ENCODE measurements at regions not wholly inside any gene's neighbourhood (a gene's known extent, or its start where the extent isn't known, plus 50 kb on each side); places are given as distances from the start of the nearest gene placed in this dataset.
"Not testable (repeated sequence)": the region's sequence is repeated elsewhere in the genome, so short reads cannot be mapped to it uniquely, and the experiment has no call there.

DNA sequence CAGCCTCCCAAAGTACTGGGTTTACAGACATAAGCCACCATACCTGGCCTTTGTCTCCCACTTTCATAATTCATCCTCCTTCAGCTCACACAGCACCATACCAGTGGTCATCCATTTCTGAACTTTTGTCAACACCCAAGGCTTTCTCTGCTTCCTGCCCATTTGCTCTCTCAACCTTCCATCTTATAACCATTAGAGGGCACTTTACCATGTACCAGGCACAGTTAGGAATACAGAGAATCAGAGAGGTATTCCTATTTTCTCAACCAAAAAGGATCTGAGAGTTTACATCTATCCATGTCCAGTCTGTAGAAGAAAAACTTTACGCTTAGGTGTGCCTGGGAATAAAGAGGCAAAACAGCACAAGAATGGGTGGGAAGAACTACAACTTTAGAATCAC lies 397.6 kb downstream of the BUD13 start:
- DNase-seq (ENCODE audit: low read depth), result no peak

DNA sequence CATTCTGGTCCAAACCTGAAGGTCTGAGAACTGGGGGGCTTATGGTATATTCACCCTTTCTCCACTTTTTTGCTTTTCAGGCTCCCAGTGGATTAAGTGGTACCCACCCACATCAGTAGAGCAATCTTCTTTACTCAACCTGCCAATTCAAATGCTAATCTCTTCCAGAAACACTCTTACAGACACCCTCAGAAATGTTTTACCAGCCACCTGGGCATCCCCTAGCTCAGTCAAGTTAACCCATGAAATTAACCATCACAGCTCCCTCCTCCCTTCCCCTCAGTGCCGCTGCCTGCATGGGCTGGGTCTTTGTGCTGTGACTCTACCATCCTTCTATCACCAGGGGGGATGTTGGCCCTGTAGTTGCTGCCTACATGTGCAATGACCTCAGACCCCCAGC lies 398.7 kb downstream of the BUD13 start:
- DNase-seq (ENCODE audit: low read depth), result no peak

DNA sequence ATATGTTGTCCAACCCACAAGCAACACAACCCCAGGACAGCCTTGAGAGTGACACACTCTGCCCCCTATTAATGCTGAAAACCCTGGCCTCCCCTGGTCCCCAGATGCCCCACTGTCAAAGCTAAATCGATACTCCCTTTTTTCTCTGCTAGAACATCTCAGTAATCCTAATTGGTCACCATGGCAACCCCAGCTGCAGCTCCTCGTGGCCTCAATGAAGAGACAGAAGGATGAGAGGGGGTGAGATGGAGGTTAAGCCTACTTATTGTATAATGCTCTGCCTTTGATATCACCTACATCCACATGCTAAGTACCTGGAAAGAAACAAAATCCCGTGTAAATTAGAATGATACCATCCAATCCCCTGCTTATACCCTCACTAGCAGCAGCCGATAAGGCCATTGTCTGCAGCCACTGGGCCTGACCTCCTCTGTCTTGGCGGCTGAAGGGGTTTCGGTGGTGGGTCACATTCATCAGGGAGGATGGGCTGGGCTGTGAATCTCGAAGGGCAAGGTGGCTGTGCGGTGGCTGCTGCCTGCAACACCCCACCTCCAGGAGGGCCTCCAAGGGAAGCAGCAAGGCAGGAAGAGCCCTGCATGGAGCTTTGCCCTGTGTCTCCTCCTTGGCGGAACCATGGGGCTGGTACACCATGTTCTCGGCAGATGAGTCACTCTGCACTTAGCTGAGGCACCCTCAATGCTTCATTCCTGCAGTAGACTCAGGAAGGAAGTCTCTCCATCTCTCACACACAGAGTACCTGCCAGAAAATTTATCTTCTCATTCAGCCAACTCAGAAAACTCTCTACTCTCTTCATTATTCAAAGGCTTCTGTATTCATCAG lies 399.5 kb downstream of the BUD13 start:
- no peak for DNase-seq (ENCODE audit: low read depth)

DNA sequence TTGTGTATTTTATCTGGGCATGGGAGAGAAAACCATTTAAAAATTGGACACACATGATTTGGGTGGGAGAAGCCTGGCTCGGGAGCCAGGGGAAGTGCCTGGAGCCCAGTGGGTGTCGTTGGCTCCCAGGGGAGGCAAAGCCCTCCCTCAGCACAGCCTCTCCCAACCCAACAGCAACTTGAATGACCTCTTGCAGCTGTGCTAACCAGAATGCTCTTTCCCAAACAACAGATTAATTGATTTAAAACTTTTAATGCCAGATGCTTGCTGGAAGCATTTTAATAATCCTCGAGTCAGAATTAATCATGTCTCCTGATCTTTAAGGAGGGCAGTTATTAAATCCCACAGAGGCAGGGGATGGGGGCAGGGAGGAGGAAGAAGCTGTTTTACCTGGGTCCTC lies 401.6 kb downstream of the BUD13 start:
- no peak for DNase-seq (ENCODE audit: low read depth)

DNA sequence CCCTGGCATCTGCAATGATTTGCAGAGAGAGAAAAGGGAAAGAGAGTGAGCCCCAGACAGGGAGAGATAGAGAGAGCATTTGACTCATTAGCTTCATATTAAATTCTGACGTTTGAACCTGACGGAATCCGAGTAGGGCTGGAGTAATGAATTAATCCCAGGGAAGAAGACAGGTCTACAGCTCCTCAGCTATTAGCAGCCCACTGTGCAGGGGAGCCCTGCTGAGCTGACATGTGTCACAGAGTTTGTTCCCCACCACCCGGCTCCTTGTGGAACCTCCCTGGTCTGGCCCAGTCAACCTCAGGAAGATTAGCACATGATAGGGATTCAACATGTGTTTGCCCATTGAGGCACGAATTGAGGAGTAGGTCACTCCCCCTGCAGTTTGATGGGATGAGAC lies 404.0 kb downstream of the BUD13 start:
- no peak for DNase-seq (ENCODE audit: low read depth)

GRCh38 chr11:116366980-116367645 lies 405.7 kb downstream of the BUD13 start:
- DNase-seq (ENCODE audit: low read depth), result no peak

DNA sequence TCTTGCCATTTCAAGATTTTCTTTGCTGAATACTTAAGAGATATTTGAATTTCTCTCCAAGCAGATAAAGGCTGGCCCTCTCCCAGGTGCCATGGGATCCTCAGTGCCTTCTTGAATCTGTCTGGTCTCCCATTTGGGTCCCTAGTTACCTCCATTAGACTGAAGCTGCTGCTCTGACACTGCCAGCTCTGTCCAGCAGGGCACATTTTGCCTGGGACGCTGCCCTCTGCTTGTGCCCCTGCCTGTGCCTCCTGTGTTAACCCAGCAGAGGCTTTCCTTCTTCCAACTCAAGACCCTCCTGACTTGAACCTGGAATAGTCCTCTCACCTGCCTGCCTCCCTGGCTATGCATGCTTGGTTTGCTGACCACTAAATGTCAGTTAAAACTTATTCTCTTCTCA lies 406.3 kb downstream of the BUD13 start:
- DNase-seq (ENCODE audit: low read depth), result no peak

DNA sequence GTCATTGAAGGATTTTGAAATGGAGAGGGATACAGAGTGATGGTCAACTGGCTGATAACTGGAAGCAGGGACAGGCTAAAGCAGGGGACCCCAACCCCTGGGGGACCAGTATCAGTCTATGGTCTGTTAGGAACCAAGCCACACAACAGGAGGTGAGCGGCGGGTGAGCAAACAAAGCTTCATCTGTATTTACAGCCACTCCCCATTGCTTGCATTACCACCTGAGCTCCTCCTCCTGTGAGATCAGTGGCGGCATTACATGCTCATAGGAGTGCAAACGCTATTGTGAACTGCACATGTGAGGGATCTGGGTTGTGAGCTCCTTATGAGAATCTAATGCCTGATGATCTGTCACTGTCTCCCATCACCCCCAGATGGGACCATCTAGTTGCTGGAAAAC lies 407.9 kb downstream of the BUD13 start:
- not testable (repeated sequence) for DNase-seq (ENCODE audit: low read depth)

DNA sequence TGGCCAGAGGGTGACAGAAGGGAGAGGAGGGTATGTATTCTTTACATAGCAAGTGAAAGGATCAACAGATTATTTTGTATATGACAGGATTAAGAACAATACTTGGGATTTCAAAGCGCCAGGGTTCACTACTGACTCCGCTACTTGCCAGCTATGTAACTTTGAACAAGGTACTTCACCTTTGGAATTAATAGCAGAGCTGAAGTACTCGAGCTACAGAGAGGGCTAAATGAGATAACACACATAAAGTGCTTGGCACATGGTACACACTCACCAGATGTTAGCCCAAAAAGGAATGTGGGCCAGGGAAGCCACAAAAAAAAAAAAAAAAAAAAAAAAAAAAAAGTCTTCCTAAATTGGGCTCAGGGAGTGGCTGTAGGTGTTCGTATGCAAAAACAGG lies 408.4 kb downstream of the BUD13 start:
- DNase-seq (ENCODE audit: low read depth), result no peak

DNA sequence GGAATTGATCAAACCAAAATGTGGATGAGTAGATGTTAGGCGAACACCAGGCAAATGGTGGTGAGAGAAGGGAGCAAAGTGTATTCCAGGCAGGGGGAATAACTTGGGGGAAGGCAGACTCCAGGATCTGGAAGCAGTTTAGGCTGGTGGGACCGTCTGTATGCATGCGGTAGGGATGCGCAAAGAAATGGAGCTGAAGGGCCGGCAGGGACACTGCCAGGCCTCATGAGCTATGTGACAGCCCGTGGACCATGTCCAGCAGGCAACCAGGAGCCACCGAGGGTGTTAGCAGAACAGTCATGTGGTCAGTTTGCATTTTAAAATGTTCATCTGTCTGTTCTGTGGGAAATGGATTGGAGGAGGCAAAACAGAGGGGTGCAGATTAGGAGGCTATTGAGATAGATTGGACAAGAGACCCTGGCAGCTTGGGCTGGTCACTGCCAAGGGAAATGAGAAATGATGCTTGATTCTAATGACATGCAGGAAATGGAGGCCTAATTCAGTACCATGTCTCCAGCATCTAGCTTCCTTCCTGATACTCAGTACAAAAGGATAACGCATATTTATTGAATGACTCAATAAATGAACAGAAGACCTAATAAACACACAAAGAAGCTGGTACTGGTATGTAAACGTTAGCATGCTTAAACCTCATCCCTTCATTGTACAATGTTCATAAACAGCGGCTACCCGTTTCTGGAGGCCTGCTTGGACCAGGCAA lies 412.4 kb downstream of the BUD13 start:
- no peak for DNase-seq (ENCODE audit: low read depth)

DNA sequence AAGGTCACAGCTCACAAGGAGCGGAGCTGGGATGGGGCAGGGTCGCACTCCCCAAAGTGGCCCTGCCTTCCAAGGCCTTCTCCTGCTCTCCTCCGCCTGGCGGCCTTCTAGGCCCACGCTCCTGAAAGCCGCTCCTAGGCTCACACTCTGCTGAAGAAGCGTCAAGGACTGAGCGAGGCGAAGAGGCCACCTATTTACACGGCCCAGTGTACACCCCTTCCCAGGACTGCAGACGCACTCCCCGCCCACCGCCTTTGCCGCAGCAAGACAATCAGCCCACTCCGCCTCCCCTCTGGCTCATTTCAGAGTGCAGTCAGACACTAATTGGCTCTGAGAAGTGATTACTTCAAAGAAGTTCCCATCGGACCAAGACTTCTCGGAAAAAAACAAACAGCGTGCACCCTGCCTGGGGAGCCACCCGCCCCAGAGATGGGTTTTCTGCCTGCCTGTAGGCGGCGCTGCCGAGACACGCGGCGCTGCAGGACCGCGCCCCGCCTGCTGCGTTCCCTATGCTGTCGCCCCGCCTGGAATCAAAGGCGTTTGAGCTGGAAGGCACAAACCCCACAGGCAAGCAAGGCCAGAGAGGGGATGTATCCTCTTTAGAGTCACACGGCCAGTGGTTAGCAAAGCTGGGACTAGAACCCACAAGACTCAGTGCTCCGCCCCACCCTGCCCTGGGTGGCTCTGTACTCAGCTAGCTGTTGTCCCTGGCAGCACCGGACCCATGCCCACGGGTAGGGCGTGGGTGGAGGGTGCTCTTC lies 414.8 kb downstream of the BUD13 start:
- DNase-seq (ENCODE audit: low read depth), result peak; percentile 2

DNA sequence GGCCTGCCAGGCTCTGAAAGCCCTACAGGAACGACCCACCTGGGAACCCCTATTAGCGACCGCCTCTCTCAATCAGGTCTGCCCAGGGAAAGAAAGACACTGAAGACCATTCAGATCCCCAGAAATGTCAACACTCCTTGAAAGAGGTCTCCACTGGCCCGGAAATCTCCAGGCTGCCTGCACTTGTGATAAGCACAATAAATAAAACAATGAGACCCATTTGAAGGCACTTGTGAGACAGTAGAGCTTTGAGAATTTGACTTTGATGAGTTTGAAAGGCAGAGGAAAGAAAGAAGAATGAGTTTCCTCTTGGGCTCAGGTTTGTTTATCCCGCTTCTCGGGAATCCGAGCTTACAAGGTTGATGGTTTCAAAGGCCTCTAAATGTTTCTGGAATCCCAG lies 416.3 kb downstream of the BUD13 start:
- DNase-seq (ENCODE audit: low read depth), result no peak

DNA sequence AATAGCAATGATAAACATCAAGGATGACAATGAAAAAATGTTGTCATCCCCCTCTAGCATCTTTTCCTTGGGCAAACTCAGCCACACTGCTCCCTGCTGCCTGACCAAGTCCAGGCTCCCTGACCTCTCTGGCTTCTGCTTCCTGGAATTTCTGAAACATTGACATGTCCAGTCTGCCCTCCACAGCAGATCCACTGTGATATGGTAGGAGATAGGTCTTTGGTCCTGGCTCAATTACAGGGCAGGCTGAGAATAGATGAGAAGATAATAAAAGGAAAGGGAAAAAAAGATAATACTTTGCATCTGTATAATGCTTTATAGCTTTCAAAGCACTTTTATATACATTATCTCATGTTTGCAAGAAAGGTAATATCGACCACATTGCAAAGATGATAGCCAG lies 417.7 kb downstream of the BUD13 start:
- DNase-seq (ENCODE audit: low read depth), result no peak

DNA sequence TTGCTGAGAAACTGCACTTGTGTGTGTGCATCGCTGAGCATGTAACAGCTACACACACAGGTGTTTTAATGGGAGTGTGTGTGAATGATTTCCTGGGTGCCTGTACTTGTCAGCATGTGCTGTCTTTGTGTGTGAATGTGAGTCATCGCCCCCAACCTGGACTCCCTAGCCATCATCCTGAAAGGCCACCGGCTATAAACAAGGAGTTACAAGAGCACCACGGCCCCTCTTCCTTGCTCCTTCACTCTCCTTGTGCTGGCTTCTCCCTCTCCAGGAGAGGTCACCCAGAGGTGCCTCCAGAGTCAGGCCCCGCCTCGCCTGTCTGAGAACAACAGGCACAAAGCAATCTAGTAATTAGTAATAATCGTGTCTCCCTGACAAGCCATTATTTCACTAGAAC lies 419.2 kb downstream of the BUD13 start:
- DNase-seq (ENCODE audit: low read depth), result no peak

GRCh38 chr11:116352881-116353280 lies 419.9 kb downstream of the BUD13 start:
- no peak for DNase-seq (ENCODE audit: low read depth)

GRCh38 chr11:116348226-116348625 lies 424.6 kb downstream of the BUD13 start:
- no peak for DNase-seq (ENCODE audit: low read depth)

GRCh38 chr11:116345575-116345974 lies 427.2 kb downstream of the BUD13 start:
- DNase-seq (ENCODE audit: low read depth), result no peak

DNA sequence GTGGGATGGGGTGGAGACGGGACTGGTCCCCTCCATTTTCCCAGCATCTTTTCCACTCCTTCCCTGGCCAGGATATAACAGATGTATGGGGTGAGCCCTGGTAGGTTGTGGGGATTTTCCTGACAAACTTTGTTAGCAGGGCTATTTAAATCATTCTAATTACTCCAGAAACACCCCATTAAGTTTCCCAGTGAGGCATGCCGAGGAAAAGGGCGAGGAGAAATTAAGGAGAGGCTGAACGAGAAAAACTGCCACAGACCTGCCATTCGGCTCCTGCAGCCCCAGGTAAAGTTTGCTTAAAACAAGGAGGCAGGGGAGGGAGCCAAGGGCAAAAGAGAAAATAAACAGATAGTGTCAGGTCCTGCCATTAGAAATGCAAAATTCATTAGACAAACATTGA lies 428.2 kb downstream of the BUD13 start:
- no peak for DNase-seq (ENCODE audit: low read depth)

GRCh38 chr11:116343270-116343669 lies 429.5 kb downstream of the BUD13 start:
- no peak for DNase-seq (ENCODE audit: low read depth)

- no peak for DNase-seq (ENCODE audit: low read depth)
Observed at GRCh38 chr11:116342148-116342547, 430.6 kb downstream of the BUD13 start.

DNA sequence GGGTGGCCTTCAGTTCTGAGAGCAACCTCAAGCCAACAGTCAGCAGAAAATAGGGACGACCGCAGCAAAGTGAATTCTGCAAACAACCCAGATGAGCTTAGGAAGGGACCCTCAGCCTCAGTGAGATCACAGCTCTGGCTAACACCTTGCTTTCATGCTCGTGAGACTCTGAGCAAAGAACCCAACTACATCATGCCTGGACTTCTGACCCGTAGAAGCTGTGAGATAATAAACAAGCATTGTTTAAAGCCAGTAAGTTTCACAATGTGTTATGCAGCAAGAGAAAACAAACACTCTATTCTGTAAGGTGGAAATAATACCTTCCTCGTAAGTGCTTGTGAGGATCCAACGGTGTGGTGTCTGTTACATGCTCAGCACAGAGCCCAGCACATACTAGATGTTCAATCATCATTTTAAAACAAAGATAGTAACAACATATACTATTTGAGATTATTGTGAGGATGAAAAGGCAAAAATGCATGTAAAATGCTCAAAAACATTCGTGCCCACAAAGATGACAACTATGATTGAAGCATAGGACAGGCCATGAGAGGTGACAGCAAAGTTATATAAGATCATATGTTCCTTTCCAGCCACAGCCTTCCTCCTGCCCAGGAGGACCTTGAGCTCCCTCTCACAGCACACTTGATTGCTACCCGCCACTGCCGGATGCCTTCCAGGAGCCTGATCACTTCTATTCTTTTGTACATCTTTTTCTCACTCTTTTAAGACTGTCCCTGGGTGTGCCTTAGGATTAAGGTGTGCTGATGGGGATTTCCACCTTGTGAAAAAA lies 433.3 kb downstream of the BUD13 start:
- no peak for DNase-seq (ENCODE audit: low read depth)

All from M059J (cell line).